ENCODE measurements at regions not wholly inside any gene's neighbourhood (a gene's known extent, or its start where the extent isn't known, plus 50 kb on each side); places are given as distances from the start of the nearest gene placed in this dataset.

GRCh38 chr9:106283769-106284168 lies 579.2 kb upstream of the ZNF462 start:
- TF ChIP-seq, protein P1, sequence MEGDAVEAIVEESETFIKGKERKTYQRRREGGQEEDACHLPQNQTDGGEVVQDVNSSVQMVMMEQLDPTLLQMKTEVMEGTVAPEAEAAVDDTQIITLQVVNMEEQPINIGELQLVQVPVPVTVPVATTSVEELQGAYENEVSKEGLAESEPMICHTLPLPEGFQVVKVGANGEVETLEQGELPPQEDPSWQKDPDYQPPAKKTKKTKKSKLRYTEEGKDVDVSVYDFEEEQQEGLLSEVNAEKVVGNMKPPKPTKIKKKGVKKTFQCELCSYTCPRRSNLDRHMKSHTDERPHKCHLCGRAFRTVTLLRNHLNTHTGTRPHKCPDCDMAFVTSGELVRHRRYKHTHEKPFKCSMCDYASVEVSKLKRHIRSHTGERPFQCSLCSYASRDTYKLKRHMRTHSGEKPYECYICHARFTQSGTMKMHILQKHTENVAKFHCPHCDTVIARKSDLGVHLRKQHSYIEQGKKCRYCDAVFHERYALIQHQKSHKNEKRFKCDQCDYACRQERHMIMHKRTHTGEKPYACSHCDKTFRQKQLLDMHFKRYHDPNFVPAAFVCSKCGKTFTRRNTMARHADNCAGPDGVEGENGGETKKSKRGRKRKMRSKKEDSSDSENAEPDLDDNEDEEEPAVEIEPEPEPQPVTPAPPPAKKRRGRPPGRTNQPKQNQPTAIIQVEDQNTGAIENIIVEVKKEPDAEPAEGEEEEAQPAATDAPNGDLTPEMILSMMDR (conservative IDR thresholded peaks at IDR 0.05; ENCODE audit: low read length): no peak
- TF ChIP-seq EZH2phosphoT487 (IDR thresholded peaks at IDR 0.05; ENCODE audit: borderline replicate concordance): no peak

All from Loucy (cell line).